Fibroblast of lung (primary cell): ENCODE measurements at regions not wholly inside any gene's neighbourhood (a gene's known extent, or its start where the extent isn't known, plus 50 kb on each side); places are given as distances from the start of the nearest gene placed in this dataset.

ENCODE experiments used
- DNase-seq, 2 donors: peaks; one replicate each; pipeline versions ENCODE4 v3.0.0 to v3.0.0-alpha.2; 2010; ENCODE audit warnings: low read depth in 2 of 2
- H2AFZ ChIP-seq: 2 replicates; pipeline ENCODE4 v1.5.1; 2012; ENCODE audit warnings: low read length, control low read depth, inconsistent platforms
- H3K27ac ChIP-seq: 2 replicates; pipeline ENCODE4 v1.5.1; 2011; ENCODE audit warnings: low read length, control low read depth; ENCODE audit not compliant: insufficient read depth
- H3K27me3 ChIP-seq: 2 replicates; pipeline ENCODE4 v1.5.1; 2011; ENCODE audit warnings: mild to moderate bottlenecking, low read length; ENCODE audit not compliant: control insufficient read depth, insufficient read depth
- H3K36me3 ChIP-seq: 2 replicates; pipeline ENCODE4 v1.5.1; 2011; ENCODE audit warnings: low read length; ENCODE audit not compliant: control insufficient read depth, insufficient read depth
- H3K4me1 ChIP-seq: 2 replicates; pipeline ENCODE4 v1.5.1; 2011; ENCODE audit warnings: low read length; ENCODE audit not compliant: control insufficient read depth, insufficient read depth; ENCODE audit errors: extremely low read depth
- H3K4me2 ChIP-seq: 2 replicates; pipeline ENCODE4 v1.5.1; 2011; ENCODE audit warnings: low read length, control low read depth; ENCODE audit not compliant: insufficient read depth; ENCODE audit errors: extremely low read depth
- H3K4me3 ChIP-seq, 4 experiments: fragments of 200-600 bp in 1 of 4; sonication (generic) in 1 of 4; replicated peaks in 1 of 4; 2 replicates each; pipeline ENCODE4 v1.5.1; 2011 to 2016; ENCODE audit warnings: low read length in 4 of 4, low read depth in 3 of 4, mild to moderate bottlenecking in 3 of 4, control low read depth in 2 of 4, inconsistent platforms in 1 of 4, mixed read lengths in 1 of 4; ENCODE audit not compliant: insufficient read depth in 1 of 4; ENCODE audit errors: control extremely low read depth in 1 of 4
- H3K79me2 ChIP-seq: 2 replicates; pipeline ENCODE4 v1.5.1; 2012; ENCODE audit warnings: mild to moderate bottlenecking, low read length, inconsistent platforms; ENCODE audit not compliant: control insufficient read depth, insufficient read depth
- H3K9ac ChIP-seq: 2 replicates; pipeline ENCODE4 v1.5.1; 2011; ENCODE audit warnings: mild to moderate bottlenecking, low read length, control low read depth; ENCODE audit not compliant: insufficient read depth
- H3K9me3 ChIP-seq: 2 replicates; pipeline ENCODE4 v1.5.1; 2012; ENCODE audit warnings: low read depth, low read length; ENCODE audit not compliant: control insufficient read depth, insufficient read depth
- H4K20me1 ChIP-seq: 2 replicates; pipeline ENCODE4 v1.5.1; 2011; ENCODE audit warnings: low read length; ENCODE audit not compliant: control insufficient read depth, insufficient read depth; ENCODE audit errors: extremely low read depth
- CTCF ChIP-seq, 2 donors: IDR thresholded peaks in 1 of 2; conservative IDR thresholded peaks in 1 of 2; 1 replicate in 1 of 2; 2 replicates in 1 of 2; pipeline ENCODE4 v1.5.1; 2011 to 2012; ENCODE audit warnings: low read length in 2 of 2, control low read depth in 1 of 2, inconsistent platforms in 1 of 2, low read depth in 1 of 2, mild to moderate bottlenecking in 1 of 2
- EZH2 ChIP-seq: IDR thresholded peaks from 2 replicates; pipeline ENCODE4 v1.5.1; 2012; ENCODE audit warnings: low read length, control low read depth, mild to moderate bottlenecking; ENCODE audit errors: missing control alignments

GRCh38 chrX:84747516-84747915, 245.3 kb upstream of the HDX start:
- H3K79me2 ChIP-seq: no peaks in the 10 kb centered on the region
- no peak overlapping the region for H2AFZ ChIP-seq
- H3K27me3 ChIP-seq: no peaks in the 10 kb centered on the region
- no peak overlapping the region for H3K27ac ChIP-seq
- H3K9me3 ChIP-seq: no peaks in the 10 kb centered on the region
- H3K4me3 ChIP-seq: no peak overlapping the region
- no peaks in the 10 kb centered on the region for H4K20me1 ChIP-seq
- TF ChIP-seq CTCF (conservative IDR thresholded peaks at IDR 0.05 in 1 of 2, IDR thresholded peaks at IDR 0.05 in 1 of 2; ENCODE audit: low read depth in 1 of 2, low read length in 2 of 2) (no peak), EZH2 (no peak)
- H3K4me2 ChIP-seq: no peak overlapping the region
- H3K9ac ChIP-seq: no peak overlapping the region
- H3K36me3 ChIP-seq: no peaks in the 10 kb centered on the region
- no peaks in the 10 kb centered on the region for H3K4me1 ChIP-seq
- DNase-seq: no peak

- Histone ChIP-seq H3K9ac (no peak overlapping the region), H3K27ac (no peak overlapping the region), H4K20me1 (no peaks in the 10 kb centered on the region)
Observed at GRCh38 chrX:84748965-84749656, 246.9 kb upstream of the HDX start.

GRCh38 chrX:84760560-84760959, 243.1 kb upstream of the APOOL start:
- Histone ChIP-seq H3K9ac (no peak overlapping the region), H3K79me2 (no peaks in the 10 kb centered on the region), H3K4me1 (no peaks in the 10 kb centered on the region), H2AFZ (no peak overlapping the region), H3K27me3 (no peaks in the 10 kb centered on the region), H3K9me3 (no peaks in the 10 kb centered on the region), H3K27ac (no peak overlapping the region), H3K4me3 (no peak overlapping the region), H3K36me3 (no peaks in the 10 kb centered on the region), H4K20me1 (no peaks in the 10 kb centered on the region), H3K4me2 (no peak overlapping the region)
- no peak for TF ChIP-seq EZH2
- no peak for TF ChIP-seq CTCF (conservative IDR thresholded peaks at IDR 0.05 in 1 of 2, IDR thresholded peaks at IDR 0.05 in 1 of 2; ENCODE audit: low read depth in 1 of 2, low read length in 2 of 2)
- no peak for DNase-seq

More at GRCh38 chrX:84748965-84749656, 246.9 kb upstream of the HDX start:
- Histone ChIP-seq H3K79me2 (no peaks in the 10 kb centered on the region), H3K4me3 (no peak overlapping the region), H3K4me1 (no peaks in the 10 kb centered on the region), H3K36me3 (no peaks in the 10 kb centered on the region), H2AFZ (no peak overlapping the region), H3K9me3 (no peaks in the 10 kb centered on the region), H3K27me3 (no peaks in the 10 kb centered on the region), H3K4me2 (no peak overlapping the region)
- DNase-seq: no peak
- TF ChIP-seq CTCF (conservative IDR thresholded peaks at IDR 0.05 in 1 of 2, IDR thresholded peaks at IDR 0.05 in 1 of 2; ENCODE audit: low read depth in 1 of 2, low read length in 2 of 2): no peak
- TF ChIP-seq EZH2: no peak
